ENCODE measurements at regions not wholly inside any gene's neighbourhood (a gene's known extent, or its start where the extent isn't known, plus 50 kb on each side); places are given as distances from the start of the nearest gene placed in this dataset.
"Not testable (repeated sequence)": the region's sequence is repeated elsewhere in the genome, so short reads cannot be mapped to it uniquely, and the experiment has no call there.

DNA sequence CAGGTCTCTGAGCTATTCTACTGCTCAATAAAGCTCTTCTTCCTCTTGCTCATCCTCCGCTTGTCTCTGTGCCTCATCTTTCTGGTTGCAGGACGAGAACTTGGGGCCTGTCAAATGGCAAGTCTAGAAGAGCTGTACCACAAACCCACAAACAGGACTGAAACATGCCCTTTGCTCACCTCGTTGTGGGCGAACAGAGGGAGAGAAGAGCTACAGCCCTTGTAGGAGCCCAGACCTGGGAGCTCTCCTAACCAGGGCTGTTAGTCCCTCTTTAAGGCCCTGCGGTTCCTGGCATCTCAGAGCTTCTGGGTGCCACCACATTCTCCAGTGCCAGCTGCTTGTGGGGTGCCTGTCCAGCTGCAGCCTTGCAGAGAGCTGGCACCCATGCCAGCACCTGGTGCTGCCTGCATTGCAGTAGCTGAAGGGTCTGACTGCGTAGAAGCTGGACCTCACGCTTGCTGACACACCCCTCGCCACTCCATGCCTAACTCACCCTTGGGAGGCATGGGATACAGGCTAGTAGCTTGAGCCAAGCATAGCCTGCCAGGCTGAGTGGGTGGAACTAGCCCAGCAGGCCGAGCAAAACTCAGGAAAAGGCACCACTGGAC lies 313.4 kb downstream of the ANKRD30B start:
- not testable (repeated sequence) for DNase-seq (ENCODE audit: low spot score)

DNA sequence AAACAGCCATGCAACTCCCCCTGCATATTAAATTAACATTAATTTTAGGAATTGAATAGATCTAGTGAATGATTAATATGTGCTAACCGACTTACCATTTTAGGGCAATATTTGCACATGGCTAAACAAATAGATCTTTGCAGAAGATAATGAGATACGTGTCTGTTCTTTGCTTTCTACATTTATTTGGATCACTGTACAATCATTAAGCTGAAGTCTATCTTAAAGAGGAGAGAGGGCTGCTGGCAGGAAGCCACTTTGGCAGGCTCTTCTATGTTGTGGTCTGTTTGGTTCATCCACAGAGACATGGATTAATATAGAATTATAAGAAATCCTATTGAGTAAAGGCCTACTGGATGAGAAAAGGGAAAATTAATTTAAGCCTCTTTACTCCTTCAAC lies 318.5 kb downstream of the ANKRD30B start:
- DNase-seq (ENCODE audit: low spot score): not testable (repeated sequence)

DNA sequence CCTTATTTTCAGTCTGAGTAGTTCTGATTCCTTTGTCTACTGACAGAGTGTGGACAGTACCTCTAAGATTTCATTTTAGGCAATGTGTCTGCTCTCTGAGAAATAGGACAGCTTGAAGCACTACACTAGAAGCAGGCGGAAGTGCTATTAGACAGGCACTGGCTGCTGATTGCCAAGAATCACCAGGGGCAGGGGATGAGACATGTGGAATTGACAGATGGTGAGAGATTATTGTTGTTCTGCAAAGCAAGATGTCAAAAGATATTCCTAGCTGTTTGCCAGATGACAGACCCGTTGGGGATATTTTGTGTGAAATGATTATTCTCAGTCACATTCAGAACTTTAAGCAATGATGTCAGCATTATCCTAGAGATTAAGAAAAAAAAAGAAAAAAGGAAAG lies 323.3 kb downstream of the ANKRD30B start:
- DNase-seq (ENCODE audit: low spot score): not testable (repeated sequence)

All from LoVo (cell line).